Hepatocyte (in vitro differentiated cells): ENCODE measurements at regions not wholly inside any gene's neighbourhood (a gene's known extent, or its start where the extent isn't known, plus 50 kb on each side); places are given as distances from the start of the nearest gene placed in this dataset.

Source experiments
- CTCF ChIP-seq: fragments of 200-600 bp; sonication (generic); IDR thresholded peaks from 2 replicates; pipeline ENCODE4 v1.5.1; 2016; ENCODE audit warnings: antibody characterized with exemption, mild to moderate bottlenecking; ENCODE audit not compliant: poor library complexity
- EZH2 ChIP-seq: fragments of 200-600 bp; sonication (generic); IDR thresholded peaks from 2 replicates; pipeline ENCODE4 v1.6.1; 2016; ENCODE audit warnings: antibody characterized with exemption, mild to moderate bottlenecking, borderline replicate concordance
- EZH2phosphoT487 ChIP-seq: fragments of 200-600 bp; sonication (generic); IDR thresholded peaks from one replicate; pipeline ENCODE4 v1.6.1; 2018; ENCODE audit warnings: antibody characterized with exemption, mild to moderate bottlenecking, low read depth, moderate library complexity; ENCODE audit not compliant: unreplicated experiment, severe bottlenecking

- TF ChIP-seq CTCF (no peak), EZH2 (no peak), EZH2phosphoT487 (no peak)
Observed at GRCh38 chr9:129374651-129375050, 196.6 kb upstream of the IER5L start.
